Astrocyte (in vitro differentiated cells and primary cell): ENCODE measurements at regions not wholly inside any gene's neighbourhood (a gene's known extent, or its start where the extent isn't known, plus 50 kb on each side); places are given as distances from the start of the nearest gene placed in this dataset.

Experiments
- DNase-seq: peaks from one replicate; pipeline ENCODE4 v3.0.0-alpha.2; 2010; ENCODE audit warnings: low read depth
- FAIRE-seq: peaks from 2 replicates; lab custom pipeline; 2011; peaks lifted over from hg19 to GRCh38; lab: Jason Lieb, UNC
- H2AFZ ChIP-seq: 2 replicates; pipeline ENCODE4 v1.6.0; 2012; ENCODE audit warnings: low read depth, low read length, inconsistent platforms
- H3K27ac ChIP-seq: 2 replicates; pipeline ENCODE4 v1.5.1; 2011; ENCODE audit warnings: low read depth, low read length, inconsistent platforms
- H3K27me3 ChIP-seq: 2 replicates; pipeline ENCODE4 v1.6.0; 2011; ENCODE audit warnings: low read length, inconsistent platforms; ENCODE audit not compliant: insufficient read depth
- H3K36me3 ChIP-seq: 2 replicates; pipeline ENCODE4 v1.5.1; 2011; ENCODE audit warnings: low read length, inconsistent platforms; ENCODE audit not compliant: insufficient read depth
- H3K4me1 ChIP-seq: 2 replicates; pipeline ENCODE4 v1.5.1; 2011; ENCODE audit warnings: low read length, inconsistent platforms; ENCODE audit not compliant: insufficient read depth
- H3K4me2 ChIP-seq: 2 replicates; pipeline ENCODE4 v1.6.0; 2012; ENCODE audit warnings: low read length, inconsistent platforms
- H3K4me3 ChIP-seq: 2 replicates; pipeline ENCODE4 v1.5.1; 2011; ENCODE audit warnings: low read depth, mild to moderate bottlenecking, low read length, inconsistent platforms; ENCODE audit not compliant: insufficient read depth
- H3K79me2 ChIP-seq: 2 replicates; pipeline ENCODE4 v1.6.0; 2012; ENCODE audit warnings: mild to moderate bottlenecking, low read length, inconsistent platforms; ENCODE audit not compliant: insufficient read depth
- H3K9ac ChIP-seq: 2 replicates; pipeline ENCODE4 v1.6.0; 2012; ENCODE audit warnings: mild to moderate bottlenecking, low read length, inconsistent platforms
- H3K9me3 ChIP-seq: 2 replicates; pipeline ENCODE4 v1.5.1; 2012; ENCODE audit warnings: low read depth, mild to moderate bottlenecking, low read length, inconsistent platforms; ENCODE audit not compliant: insufficient read depth
- H4K20me1 ChIP-seq: 2 replicates; pipeline ENCODE4 v1.6.0; 2012; ENCODE audit warnings: low read length, inconsistent platforms; ENCODE audit not compliant: insufficient read depth
- H3K27ac Mint-ChIP-seq: one replicate; pipeline ENCODE4 v1.8.0; 2021; ENCODE audit warnings: mild to moderate bottlenecking, mixed read lengths; ENCODE audit not compliant: unreplicated experiment
- H3K27me3 Mint-ChIP-seq: one replicate; pipeline ENCODE4 v1.8.0; 2021; ENCODE audit warnings: low read depth, mixed read lengths; ENCODE audit not compliant: unreplicated experiment
- H3K36me3 Mint-ChIP-seq: one replicate; pipeline ENCODE4 v1.8.0; 2021; ENCODE audit warnings: low read depth, mixed read lengths; ENCODE audit not compliant: unreplicated experiment
- H3K4me1 Mint-ChIP-seq: one replicate; pipeline ENCODE4 v1.8.0; 2021; ENCODE audit warnings: low read depth, mixed read lengths; ENCODE audit not compliant: unreplicated experiment
- H3K4me3 Mint-ChIP-seq: one replicate; pipeline ENCODE4 v1.8.0; 2021; ENCODE audit warnings: mild to moderate bottlenecking, moderate library complexity, mixed read lengths; ENCODE audit not compliant: unreplicated experiment
- H3K9me3 Mint-ChIP-seq: one replicate; pipeline ENCODE4 v1.8.0; 2021; ENCODE audit warnings: mild to moderate bottlenecking, mixed read lengths; ENCODE audit not compliant: unreplicated experiment
- EZH2 ChIP-seq: IDR thresholded peaks from 2 replicates; pipeline ENCODE4 v1.6.1; 2012; ENCODE audit warnings: mild to moderate bottlenecking, low read length, inconsistent platforms; ENCODE audit not compliant: insufficient read depth
- TF ChIP-seq, protein P1 (sequence below): IDR thresholded peaks from 2 replicates; pipeline ENCODE4 v1.5.1; 2011; ENCODE audit warnings: low read depth, mild to moderate bottlenecking, inconsistent platforms, low read length, moderate library complexity; ENCODE audit not compliant: insufficient read depth

- H3K36me3 Mint-ChIP-seq = peaks cover 2% of the 10 kb centered on the region
- no peak overlapping the region for H3K4me3 ChIP-seq
- no peak overlapping the region for H2AFZ ChIP-seq
- no peaks in the 10 kb centered on the region for H4K20me1 ChIP-seq
- H3K27me3 ChIP-seq = no peaks in the 10 kb centered on the region
- no peak overlapping the region for H3K4me3 Mint-ChIP-seq
- H3K4me1 Mint-ChIP-seq = peaks cover 4% of the 10 kb centered on the region
- H3K9me3 ChIP-seq = no peaks in the 10 kb centered on the region
- peaks cover 16% of the 10 kb centered on the region for H3K9me3 Mint-ChIP-seq
- H3K27ac ChIP-seq = no peak overlapping the region
- no peak overlapping the region for H3K4me2 ChIP-seq
- DNase-seq (no peak), FAIRE-seq (no peak)
- TF ChIP-seq, protein P1, sequence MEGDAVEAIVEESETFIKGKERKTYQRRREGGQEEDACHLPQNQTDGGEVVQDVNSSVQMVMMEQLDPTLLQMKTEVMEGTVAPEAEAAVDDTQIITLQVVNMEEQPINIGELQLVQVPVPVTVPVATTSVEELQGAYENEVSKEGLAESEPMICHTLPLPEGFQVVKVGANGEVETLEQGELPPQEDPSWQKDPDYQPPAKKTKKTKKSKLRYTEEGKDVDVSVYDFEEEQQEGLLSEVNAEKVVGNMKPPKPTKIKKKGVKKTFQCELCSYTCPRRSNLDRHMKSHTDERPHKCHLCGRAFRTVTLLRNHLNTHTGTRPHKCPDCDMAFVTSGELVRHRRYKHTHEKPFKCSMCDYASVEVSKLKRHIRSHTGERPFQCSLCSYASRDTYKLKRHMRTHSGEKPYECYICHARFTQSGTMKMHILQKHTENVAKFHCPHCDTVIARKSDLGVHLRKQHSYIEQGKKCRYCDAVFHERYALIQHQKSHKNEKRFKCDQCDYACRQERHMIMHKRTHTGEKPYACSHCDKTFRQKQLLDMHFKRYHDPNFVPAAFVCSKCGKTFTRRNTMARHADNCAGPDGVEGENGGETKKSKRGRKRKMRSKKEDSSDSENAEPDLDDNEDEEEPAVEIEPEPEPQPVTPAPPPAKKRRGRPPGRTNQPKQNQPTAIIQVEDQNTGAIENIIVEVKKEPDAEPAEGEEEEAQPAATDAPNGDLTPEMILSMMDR = no peak
- TF ChIP-seq EZH2 = no peak
- no peaks in the 10 kb centered on the region for H3K27me3 Mint-ChIP-seq
- H3K36me3 ChIP-seq = no peaks in the 10 kb centered on the region
- H3K79me2 ChIP-seq = no peaks in the 10 kb centered on the region
- H3K4me1 ChIP-seq = no peaks in the 10 kb centered on the region
- no peak overlapping the region for H3K27ac Mint-ChIP-seq
- H3K9ac ChIP-seq = no peak overlapping the region
Measured at GRCh38 chr1:67627906-67628305, 57.1 kb upstream of the GADD45A start.

GRCh38 chr1:67629370-67630075 is 55.5 kb upstream of the GADD45A start:
- H3K27ac Mint-ChIP-seq = no peak overlapping the region
- H3K4me1 Mint-ChIP-seq = peaks cover 4% of the 10 kb centered on the region
- H3K4me3 Mint-ChIP-seq = no peak overlapping the region
- no peak overlapping the region for H3K27ac ChIP-seq
- no peak overlapping the region for H3K4me3 ChIP-seq
- H2AFZ ChIP-seq = no peak overlapping the region
- H3K9me3 ChIP-seq = no peaks in the 10 kb centered on the region
- no peaks in the 10 kb centered on the region for H3K79me2 ChIP-seq
- no peak for FAIRE-seq
- no peak overlapping the region for H3K9ac ChIP-seq
- H4K20me1 ChIP-seq = no peaks in the 10 kb centered on the region
- H3K4me1 ChIP-seq = no peaks in the 10 kb centered on the region
- DNase-seq = peak; percentile 52
- H3K27me3 ChIP-seq = no peaks in the 10 kb centered on the region
- H3K36me3 Mint-ChIP-seq = peaks cover 4% of the 10 kb centered on the region
- TF ChIP-seq, protein P1 = no peak
- no peak for TF ChIP-seq EZH2
- no peaks in the 10 kb centered on the region for H3K27me3 Mint-ChIP-seq
- H3K4me2 ChIP-seq = no peak overlapping the region
- H3K9me3 Mint-ChIP-seq = peaks cover 22% of the 10 kb centered on the region
- no peaks in the 10 kb centered on the region for H3K36me3 ChIP-seq

GRCh38 chr1:67630438-67631045 is 54.5 kb upstream of the GADD45A start:
- peaks cover 4% of the 10 kb centered on the region for H3K4me1 Mint-ChIP-seq
- Histone ChIP-seq H3K9ac (no peak overlapping the region), H3K27me3 (no peaks in the 10 kb centered on the region), H3K4me1 (no peaks in the 10 kb centered on the region), H3K9me3 (no peaks in the 10 kb centered on the region), H3K36me3 (no peaks in the 10 kb centered on the region), H3K4me2 (no peak overlapping the region), H3K4me3 (no peak overlapping the region), H4K20me1 (no peaks in the 10 kb centered on the region), H3K27ac (no peak overlapping the region), H3K79me2 (no peaks in the 10 kb centered on the region), H2AFZ (no peak overlapping the region)
- H3K9me3 Mint-ChIP-seq = peaks cover 22% of the 10 kb centered on the region
- H3K36me3 Mint-ChIP-seq = peaks cover 4% of the 10 kb centered on the region
- no peak for FAIRE-seq
- no peak overlapping the region for H3K27ac Mint-ChIP-seq
- DNase-seq = no peak
- no peak for TF ChIP-seq EZH2
- TF ChIP-seq, protein P1 = no peak
- H3K27me3 Mint-ChIP-seq = no peaks in the 10 kb centered on the region
- H3K4me3 Mint-ChIP-seq = no peak overlapping the region
